Left lobe of liver (tissue), 2 donors: ENCODE measurements at regions not wholly inside any gene's neighbourhood (a gene's known extent, or its start where the extent isn't known, plus 50 kb on each side); places are given as distances from the start of the nearest gene placed in this dataset.
"Not testable (repeated sequence)": the region's sequence is repeated elsewhere in the genome, so short reads cannot be mapped to it uniquely, and the experiment has no call there.

Experiments
- ATAC-seq: fragments of 200-7000 bp; cut with Tn5 transposase; one replicate; pipeline ENCODE4 v1.9.1; 2020; ENCODE audit warnings: mild to moderate bottlenecking, moderate library complexity
- DNase-seq: peaks from one replicate; pipeline ENCODE4 v3.0.0-alpha.2; 2020; ENCODE audit warnings: low spot score
- donor health status: DM: no; HTN: no; CAD: no; lungs with moderate emphysema.
- donor health status: DM: no; HTN: yes; CAD: no.

- no peak for DNase-seq
- no peak for ATAC-seq
Observed at GRCh38 chr9:22170556-22170955, 161.5 kb upstream of the CDKN2B start.

- DNase-seq (no peak), ATAC-seq (peak; percentile 34)
Observed at GRCh38 chr9:22170990-22171670, 162.0 kb upstream of the CDKN2B start.

GRCh38 chr9:22171691-22172090 lies 162.6 kb upstream of the CDKN2B start:
- ATAC-seq (no peak), DNase-seq (no peak)

GRCh38 chr9:22173908-22174307 lies 164.8 kb upstream of the CDKN2B start:
- ATAC-seq (no peak), DNase-seq (no peak)

- DNase-seq = no peak
- ATAC-seq = no peak
Observed at GRCh38 chr9:22175972-22176545, 167.0 kb upstream of the CDKN2B start.

GRCh38 chr9:22181021-22181420 lies 171.9 kb upstream of the CDKN2B start:
- not testable (repeated sequence) for DNase-seq

GRCh38 chr9:22189471-22189870 lies 180.4 kb upstream of the CDKN2B start:
- no peak for ATAC-seq
- DNase-seq = no peak

More at GRCh38 chr9:22181021-22181420, 171.9 kb upstream of the CDKN2B start:
- not testable (repeated sequence) for ATAC-seq

GRCh38 chr9:22197000-22197399 lies 187.9 kb upstream of the CDKN2B start:
- not testable (repeated sequence) for DNase-seq, ATAC-seq

GRCh38 chr9:22198681-22199080 lies 189.6 kb upstream of the CDKN2B start:
- ATAC-seq (no peak), DNase-seq (no peak)

GRCh38 chr9:22201256-22201655 lies 192.2 kb upstream of the CDKN2B start:
- DNase-seq = no peak
- no peak for ATAC-seq

GRCh38 chr9:22203371-22204138 lies 194.4 kb upstream of the CDKN2B start:
- DNase-seq (no peak), ATAC-seq (peak; percentile 65)

GRCh38 chr9:22204240-22204639 lies 195.1 kb upstream of the CDKN2B start:
- DNase-seq (no peak), ATAC-seq (no peak)

- no peak for ATAC-seq
- DNase-seq = no peak
Observed at GRCh38 chr9:22206833-22207232, 197.7 kb upstream of the CDKN2B start.

GRCh38 chr9:22208846-22209585 lies 199.9 kb upstream of the CDKN2B start:
- ATAC-seq (peak; percentile 27), DNase-seq (no peak)

GRCh38 chr9:22210262-22210661 lies 201.2 kb upstream of the CDKN2B start:
- DNase-seq (no peak), ATAC-seq (no peak)

- no peak for ATAC-seq
- no peak for DNase-seq
Observed at GRCh38 chr9:22210936-22211335, 201.8 kb upstream of the CDKN2B start.

- peak; percentile 22 for ATAC-seq
Observed at GRCh38 chr9:22211588-22212360, 202.7 kb upstream of the CDKN2B start.

GRCh38 chr9:22214021-22214420 lies 204.9 kb upstream of the CDKN2B start:
- DNase-seq (no peak), ATAC-seq (no peak)

More at GRCh38 chr9:22211588-22212360, 202.7 kb upstream of the CDKN2B start:
- no peak for DNase-seq

GRCh38 chr9:22214497-22215031 lies 205.5 kb upstream of the CDKN2B start:
- no peak for ATAC-seq
- DNase-seq = no peak

GRCh38 chr9:22215521-22215920 lies 206.4 kb upstream of the CDKN2B start:
- DNase-seq = no peak
- ATAC-seq = no peak
